ENCODE measurements at regions not wholly inside any gene's neighbourhood (a gene's known extent, or its start where the extent isn't known, plus 50 kb on each side); places are given as distances from the start of the nearest gene placed in this dataset.
A peak's percentile ranks its signal among the peaks of the same experiment; 100 is the strongest.

DNA sequence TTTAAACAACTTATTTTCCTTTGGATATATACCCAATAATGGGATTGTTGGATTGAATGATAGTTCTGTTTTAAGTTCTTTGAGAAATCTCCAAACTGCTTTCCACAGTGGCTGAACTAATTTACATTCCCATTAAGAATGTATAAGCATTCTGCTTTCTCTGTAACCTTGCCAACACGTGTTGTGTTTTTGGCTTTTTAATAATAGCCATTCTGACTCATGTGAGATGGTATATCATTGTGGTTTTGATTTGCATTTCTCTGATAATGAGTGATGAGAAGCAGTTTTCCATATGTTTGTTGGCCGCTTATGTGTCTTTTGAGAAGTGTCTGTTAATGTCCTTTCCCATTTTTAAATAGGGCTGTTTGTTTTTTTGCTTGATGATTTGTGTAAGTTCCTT is 155.6 kb upstream of the PITX2 start:
- Histone ChIP-seq H3K4me3 (ENCODE audit: low read depth, low read length, poor library complexity, severe bottlenecking) (no peak overlapping the region), H3K27ac (ENCODE audit: low read depth, low read length, poor library complexity, severe bottlenecking) (no peak overlapping the region), H3K4me1 (ENCODE audit: insufficient read depth, low read length, poor library complexity, severe bottlenecking) (no peaks in the 10 kb centered on the region), H2AFZ (ENCODE audit: low read length) (no peak overlapping the region), H3K36me3 (ENCODE audit: insufficient read depth, low read length) (no peaks in the 10 kb centered on the region), H3K79me2 (ENCODE audit: insufficient read depth, low read depth, low read length) (no peaks in the 10 kb centered on the region), H3K9me3 (ENCODE audit: low read length) (no peaks in the 10 kb centered on the region), H3K9me2 (ENCODE audit: insufficient read depth, low read length) (no peaks in the 10 kb centered on the region), H4K20me1 (ENCODE audit: insufficient read depth, low read length) (no peaks in the 10 kb centered on the region), H3K4me2 (ENCODE audit: low read length) (no peak overlapping the region)
- POLR2A ChIA-PET = no interaction called here
- DNase-seq (ENCODE audit: low spot score) = no peak
- TF ChIP-seq EZH2phosphoT487 (IDR thresholded peaks at IDR 0.05; ENCODE audit: borderline replicate concordance, low read depth, low read length) = no peak
- TF ChIP-seq, protein P1, sequence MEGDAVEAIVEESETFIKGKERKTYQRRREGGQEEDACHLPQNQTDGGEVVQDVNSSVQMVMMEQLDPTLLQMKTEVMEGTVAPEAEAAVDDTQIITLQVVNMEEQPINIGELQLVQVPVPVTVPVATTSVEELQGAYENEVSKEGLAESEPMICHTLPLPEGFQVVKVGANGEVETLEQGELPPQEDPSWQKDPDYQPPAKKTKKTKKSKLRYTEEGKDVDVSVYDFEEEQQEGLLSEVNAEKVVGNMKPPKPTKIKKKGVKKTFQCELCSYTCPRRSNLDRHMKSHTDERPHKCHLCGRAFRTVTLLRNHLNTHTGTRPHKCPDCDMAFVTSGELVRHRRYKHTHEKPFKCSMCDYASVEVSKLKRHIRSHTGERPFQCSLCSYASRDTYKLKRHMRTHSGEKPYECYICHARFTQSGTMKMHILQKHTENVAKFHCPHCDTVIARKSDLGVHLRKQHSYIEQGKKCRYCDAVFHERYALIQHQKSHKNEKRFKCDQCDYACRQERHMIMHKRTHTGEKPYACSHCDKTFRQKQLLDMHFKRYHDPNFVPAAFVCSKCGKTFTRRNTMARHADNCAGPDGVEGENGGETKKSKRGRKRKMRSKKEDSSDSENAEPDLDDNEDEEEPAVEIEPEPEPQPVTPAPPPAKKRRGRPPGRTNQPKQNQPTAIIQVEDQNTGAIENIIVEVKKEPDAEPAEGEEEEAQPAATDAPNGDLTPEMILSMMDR (conservative IDR thresholded peaks at IDR 0.05; ENCODE audit: low read length) = no peak
- no TSS peak for BruUV-seq (replicated peaks)
- CTCF ChIA-PET (ENCODE audit: unreplicated experiment) = no interaction called here
- intact Hi-C loops (cut with micrococcal nuclease; ENCODE audit: unreplicated experiment) = no loop called here

DNA sequence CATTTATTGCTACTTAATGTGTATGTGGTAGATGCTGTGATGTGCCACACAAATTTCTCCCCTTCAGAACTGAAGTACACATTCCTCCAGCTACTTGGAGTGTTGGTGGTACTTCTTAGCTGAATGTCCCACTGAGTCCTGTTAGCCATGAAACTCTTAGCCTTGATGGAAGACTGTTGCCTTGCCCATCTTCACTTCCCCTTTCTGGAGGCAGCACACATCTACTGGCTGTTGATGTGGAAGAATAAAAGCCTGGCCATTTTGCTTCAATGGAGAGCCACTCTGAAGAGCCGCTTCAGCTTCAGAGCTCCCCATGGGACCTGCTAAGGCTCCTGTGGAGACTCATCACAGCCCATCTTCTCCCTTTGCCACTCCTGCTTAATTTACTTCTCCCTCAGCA is 157.7 kb upstream of the PITX2 start:
- Histone ChIP-seq H3K4me1 (ENCODE audit: insufficient read depth, low read length, poor library complexity, severe bottlenecking) (no peaks in the 10 kb centered on the region), H3K4me2 (ENCODE audit: low read length) (no peak overlapping the region), H3K4me3 (ENCODE audit: low read depth, low read length, poor library complexity, severe bottlenecking) (no peak overlapping the region), H3K79me2 (ENCODE audit: insufficient read depth, low read depth, low read length) (no peaks in the 10 kb centered on the region), H3K27ac (ENCODE audit: low read depth, low read length, poor library complexity, severe bottlenecking) (no peak overlapping the region), H3K9me2 (ENCODE audit: insufficient read depth, low read length) (no peaks in the 10 kb centered on the region), H3K36me3 (ENCODE audit: insufficient read depth, low read length) (no peaks in the 10 kb centered on the region), H2AFZ (ENCODE audit: low read length) (no peak overlapping the region), H3K9me3 (ENCODE audit: low read length) (no peaks in the 10 kb centered on the region), H4K20me1 (ENCODE audit: insufficient read depth, low read length) (no peaks in the 10 kb centered on the region)
- peak; percentile 8 for DNase-seq (ENCODE audit: low spot score)
- ChIA-PET POLR2A (interaction anchor here (0.6 to 0.8 kb wide), 2 partner anchors 13 to 74 kb away, joined by 3 to 9 read pairs; no protein-coding TSS in a partner anchor), CTCF (ENCODE audit: unreplicated experiment) (no interaction called here)
- TF ChIP-seq, protein P1 (conservative IDR thresholded peaks at IDR 0.05; ENCODE audit: low read length) = no peak
- TF ChIP-seq EZH2phosphoT487 (IDR thresholded peaks at IDR 0.05; ENCODE audit: borderline replicate concordance, low read depth, low read length) = no peak
- intact Hi-C loops (cut with micrococcal nuclease; ENCODE audit: unreplicated experiment) = no loop called here
- no TSS peak for BruUV-seq (replicated peaks)

DNA sequence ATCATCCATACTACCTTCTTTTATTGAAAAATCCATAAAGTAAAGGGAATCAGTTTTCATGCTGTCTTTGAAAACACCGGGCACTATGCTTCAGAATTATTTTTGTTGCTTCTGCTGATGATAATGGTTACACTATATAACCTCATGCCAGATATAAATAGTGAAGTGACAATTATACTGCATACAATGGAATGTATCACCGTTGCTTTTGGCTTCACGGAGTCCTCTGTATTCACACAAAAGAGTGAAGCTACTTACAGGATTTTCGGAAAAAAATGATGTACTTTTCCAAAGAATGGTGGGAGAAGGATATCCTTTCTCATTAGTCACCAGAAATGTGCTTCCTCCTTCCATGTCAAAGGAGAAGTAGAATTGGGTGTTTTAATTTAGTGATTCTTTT is 159.1 kb upstream of the PITX2 start:
- Histone ChIP-seq H3K4me3 (ENCODE audit: low read depth, low read length, poor library complexity, severe bottlenecking) (no peak overlapping the region), H3K9me2 (ENCODE audit: insufficient read depth, low read length) (no peaks in the 10 kb centered on the region), H3K36me3 (ENCODE audit: insufficient read depth, low read length) (no peaks in the 10 kb centered on the region), H4K20me1 (ENCODE audit: insufficient read depth, low read length) (no peaks in the 10 kb centered on the region), H2AFZ (ENCODE audit: low read length) (no peak overlapping the region), H3K4me1 (ENCODE audit: insufficient read depth, low read length, poor library complexity, severe bottlenecking) (no peaks in the 10 kb centered on the region), H3K9me3 (ENCODE audit: low read length) (no peaks in the 10 kb centered on the region), H3K4me2 (ENCODE audit: low read length) (no peak overlapping the region), H3K79me2 (ENCODE audit: insufficient read depth, low read depth, low read length) (no peaks in the 10 kb centered on the region), H3K27ac (ENCODE audit: low read depth, low read length, poor library complexity, severe bottlenecking) (no peak overlapping the region)
- TF ChIP-seq EZH2phosphoT487 (IDR thresholded peaks at IDR 0.05; ENCODE audit: borderline replicate concordance, low read depth, low read length) = no peak
- TF ChIP-seq, protein P1 (conservative IDR thresholded peaks at IDR 0.05; ENCODE audit: low read length) = no peak
- DNase-seq (ENCODE audit: low spot score) = no peak
- CTCF ChIA-PET (ENCODE audit: unreplicated experiment) = no interaction called here
- POLR2A ChIA-PET = interaction anchor here (0.5 kb wide), 1 partner anchor 49 kb away, joined by 5 read pairs; no protein-coding TSS in a partner anchor
- BruUV-seq (replicated peaks) = no TSS peak
- intact Hi-C loops (cut with micrococcal nuclease; ENCODE audit: unreplicated experiment) = no loop called here

All from OCI-LY7 (cell line).